ENCODE measurements at regions not wholly inside any gene's neighbourhood (a gene's known extent, or its start where the extent isn't known, plus 50 kb on each side); places are given as distances from the start of the nearest gene placed in this dataset.

GRCh38 chr4:13126976-13127910 is 356.9 kb downstream of the RAB28 start:
- no peak for DNase-seq

GRCh38 chr4:13118633-13119032 is 365.5 kb downstream of the RAB28 start:
- DNase-seq = no peak

GRCh38 chr4:13117185-13117584 is 367.0 kb downstream of the RAB28 start:
- DNase-seq = no peak

- no peak for DNase-seq
These were observed 372.1 kb downstream of the RAB28 start for GRCh38 chr4:13112030-13112429.

GRCh38 chr4:13109536-13109935 is 374.6 kb downstream of the RAB28 start:
- no peak for DNase-seq

- no peak for DNase-seq
These were observed 376.0 kb downstream of the RAB28 start for GRCh38 chr4:13108096-13108495.

GRCh38 chr4:13103382-13104015 is 380.6 kb downstream of the RAB28 start:
- DNase-seq = no peak

GRCh38 chr4:13102092-13102742 is 381.9 kb downstream of the RAB28 start:
- no peak for DNase-seq

- DNase-seq = no peak
These were observed 386.2 kb downstream of the RAB28 start for GRCh38 chr4:13097971-13098370.

- DNase-seq = no peak
These were observed 388.4 kb downstream of the RAB28 start for GRCh38 chr4:13095722-13096121.

- DNase-seq = no peak
These were observed 391.0 kb downstream of the RAB28 start for GRCh38 chr4:13093170-13093569.

GRCh38 chr4:13092702-13093101 is 391.4 kb downstream of the RAB28 start:
- no peak for DNase-seq

GRCh38 chr4:13089659-13089998 is 394.5 kb downstream of the RAB28 start:
- no peak for DNase-seq

GRCh38 chr4:13088726-13089658 is 395.1 kb downstream of the RAB28 start:
- no peak for DNase-seq

- DNase-seq = no peak
These were observed 397.1 kb downstream of the RAB28 start for GRCh38 chr4:13087041-13087440.

- DNase-seq = no peak
These were observed 399.9 kb downstream of the RAB28 start for GRCh38 chr4:13084210-13084609.

- DNase-seq = no peak
These were observed 402.3 kb downstream of the RAB28 start for GRCh38 chr4:13081830-13082229.

- no peak for DNase-seq
These were observed 417.1 kb downstream of the RAB28 start for GRCh38 chr4:13067077-13067476.

GRCh38 chr4:13059019-13059418 is 425.1 kb downstream of the RAB28 start:
- DNase-seq = no peak

GRCh38 chr4:13056630-13057189 is 427.4 kb downstream of the RAB28 start:
- DNase-seq = no peak

- no peak for DNase-seq
These were observed 429.6 kb downstream of the RAB28 start for GRCh38 chr4:13054420-13054970.

GRCh38 chr4:13047591-13047990 is 436.5 kb downstream of the RAB28 start:
- DNase-seq = no peak

Measured in occipital lobe (tissue), 1 donor.